Loucy (cell line): ENCODE measurements at regions not wholly inside any gene's neighbourhood (a gene's known extent, or its start where the extent isn't known, plus 50 kb on each side); places are given as distances from the start of the nearest gene placed in this dataset.

ENCODE experiments used
- CTCF ChIP-seq: fragments of 200-600 bp; sonication (generic); conservative IDR thresholded peaks from 2 replicates; pipeline ENCODE4 v1.5.1; 2014; ENCODE audit warnings: mild to moderate bottlenecking, antibody characterized with exemption, low read length
- EZH2phosphoT487 ChIP-seq: fragments of 200-600 bp; IDR thresholded peaks from 2 replicates; pipeline ENCODE4 v1.6.1; 2018; ENCODE audit warnings: antibody characterized with exemption, mild to moderate bottlenecking, moderate library complexity, borderline replicate concordance

- TF ChIP-seq CTCF (no peak), EZH2phosphoT487 (no peak)
Measured at GRCh38 chr1:4877426-4877825, 223.0 kb downstream of the AJAP1 start.
